ENCODE measurements at regions not wholly inside any gene's neighbourhood (a gene's known extent, or its start where the extent isn't known, plus 50 kb on each side); places are given as distances from the start of the nearest gene placed in this dataset.

DNA sequence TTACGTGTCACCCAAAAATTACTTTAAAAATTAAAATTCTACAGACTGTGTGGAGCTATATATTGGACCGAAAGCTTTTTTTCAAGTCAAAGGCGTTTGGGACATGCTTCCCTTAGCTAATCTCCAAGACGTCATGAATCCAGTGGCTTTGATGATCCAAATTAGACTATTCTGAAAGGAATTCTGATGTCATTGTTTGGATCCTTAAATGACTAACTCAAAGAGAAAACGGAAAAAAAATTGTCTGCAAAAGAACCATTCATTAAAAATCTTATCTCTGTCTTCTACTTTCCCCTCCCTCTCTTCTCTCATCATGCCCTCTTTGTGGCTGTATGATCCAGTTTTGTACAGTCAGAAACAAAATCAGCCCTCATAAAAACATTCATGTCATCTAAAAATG lies 161.8 kb downstream of the ETV1 start:
- TF ChIP-seq, protein P1, sequence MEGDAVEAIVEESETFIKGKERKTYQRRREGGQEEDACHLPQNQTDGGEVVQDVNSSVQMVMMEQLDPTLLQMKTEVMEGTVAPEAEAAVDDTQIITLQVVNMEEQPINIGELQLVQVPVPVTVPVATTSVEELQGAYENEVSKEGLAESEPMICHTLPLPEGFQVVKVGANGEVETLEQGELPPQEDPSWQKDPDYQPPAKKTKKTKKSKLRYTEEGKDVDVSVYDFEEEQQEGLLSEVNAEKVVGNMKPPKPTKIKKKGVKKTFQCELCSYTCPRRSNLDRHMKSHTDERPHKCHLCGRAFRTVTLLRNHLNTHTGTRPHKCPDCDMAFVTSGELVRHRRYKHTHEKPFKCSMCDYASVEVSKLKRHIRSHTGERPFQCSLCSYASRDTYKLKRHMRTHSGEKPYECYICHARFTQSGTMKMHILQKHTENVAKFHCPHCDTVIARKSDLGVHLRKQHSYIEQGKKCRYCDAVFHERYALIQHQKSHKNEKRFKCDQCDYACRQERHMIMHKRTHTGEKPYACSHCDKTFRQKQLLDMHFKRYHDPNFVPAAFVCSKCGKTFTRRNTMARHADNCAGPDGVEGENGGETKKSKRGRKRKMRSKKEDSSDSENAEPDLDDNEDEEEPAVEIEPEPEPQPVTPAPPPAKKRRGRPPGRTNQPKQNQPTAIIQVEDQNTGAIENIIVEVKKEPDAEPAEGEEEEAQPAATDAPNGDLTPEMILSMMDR (IDR thresholded peaks at IDR 0.05), result no peak
- no peak for TF ChIP-seq POLR2A (IDR thresholded peaks at IDR 0.05)

All from heart left ventricle (tissue), 13 donors.